HG03039 (cell line): ENCODE measurements at regions not wholly inside any gene's neighbourhood (a gene's known extent, or its start where the extent isn't known, plus 50 kb on each side); places are given as distances from the start of the nearest gene placed in this dataset.

ENCODE experiments used
- ATAC-seq: cut with Tn5 transposase; IDR thresholded peaks from one replicate; pipeline ENCODE4 v1.9.1; 2021; ENCODE audit warnings: mild to moderate bottlenecking, moderate library complexity; ENCODE audit not compliant: unreplicated experiment

GRCh38 chr6:29884261-29884660 lies 56.6 kb downstream of the HLA-G start:
- ATAC-seq: no peak

GRCh38 chr6:29886701-29887100 lies 55.6 kb upstream of the HLA-A start:
- ATAC-seq: no peak

GRCh38 chr6:29887330-29887818 lies 55.0 kb upstream of the HLA-A start:
- peak; percentile 36 for ATAC-seq

- peak; percentile 59 for ATAC-seq
Measured at GRCh38 chr6:29887819-29888776, 54.2 kb upstream of the HLA-A start.
